ENCODE measurements at regions not wholly inside any gene's neighbourhood (a gene's known extent, or its start where the extent isn't known, plus 50 kb on each side); places are given as distances from the start of the nearest gene placed in this dataset.

GRCh38 chr1:199029401-199029800 is 390.6 kb downstream of the PTPRC start:
- DNase-seq (ENCODE audit: low read depth, low spot score) (no peak), ATAC-seq (no peak), FAIRE-seq (no peak)
- Histone ChIP-seq H3K27ac (ENCODE audit: control insufficient read depth, insufficient read depth) (no peak overlapping the region), H4K20me1 (ENCODE audit: control insufficient read depth, insufficient read depth) (no peaks in the 10 kb centered on the region), H3K9ac (ENCODE audit: control insufficient read depth, insufficient read depth, low read length) (no peak overlapping the region), H3K27me3 (replicated peaks in 1 of 2; ENCODE audit: control insufficient read depth in 2 of 2, insufficient read depth in 2 of 2, low read length in 1 of 2) (no peaks in the 10 kb centered on the region), H3K4me1 (ENCODE audit: control insufficient read depth, insufficient read depth, low read length) (no peaks in the 10 kb centered on the region), H3K36me3 (ENCODE audit: control insufficient read depth in 2 of 2, insufficient read depth in 2 of 2, low read length in 1 of 2) (no peaks in the 10 kb centered on the region), H2AFZ (ENCODE audit: control insufficient read depth, low read depth, low read length) (no peak overlapping the region), H3K79me2 (ENCODE audit: control insufficient read depth, insufficient read depth, low read length) (no peaks in the 10 kb centered on the region), H3K4me2 (ENCODE audit: control insufficient read depth, insufficient read depth) (no peak overlapping the region), H3K9me3 (replicated peaks; ENCODE audit: control insufficient read depth, insufficient read depth, low read length) (no peaks in the 10 kb centered on the region; the same call in 2 of the 3 replicates), H3K4me3 (no peak overlapping the region)
- ChIA-PET POLR2A (no interaction called here), RAD21 (ENCODE audit: unreplicated experiment) (no interaction called here), CTCF (interaction anchor here (1.0 to 2.4 kb wide), 3 partner anchors 9 to 20 kb away, joined by 3 to 12 read pairs (median 3); no protein-coding TSS in a partner anchor), SMC1A (ENCODE audit: uncharacterized antibody, unreplicated experiment) (interaction anchor here (0.5 to 1.5 kb wide), 4 partner anchors 8 to 290 kb away, joined by 3 to 5 read pairs (median 4); no protein-coding TSS in a partner anchor)
- TF ChIP-seq RELA (IDR thresholded peaks at IDR 0.05; ENCODE audit: borderline replicate concordance, partially characterized antibody) = no peak
- no peak for TF ChIP-seq ZBTB4 (CRISPR knock-in tag; IDR thresholded peaks at IDR 0.05)
- no peak for TF ChIP-seq ZNF217 (IDR thresholded peaks at IDR 0.05)
- TF ChIP-seq PRDM15 (CRISPR knock-in tag; IDR thresholded peaks at IDR 0.05) = no peak
- 60% methylated on average over 2 of the region's 2 CpGs for WGBS (ENCODE audit: insufficient coverage, insufficient replicate concordance, low lambda C conversion rate, missing lambda C conversion rate)
- BruUV-seq (replicated peaks) = no TSS peak
- in situ Hi-C loops (cut with MboI) = no loop called here
- intact Hi-C loops (cut with micrococcal nuclease; ENCODE audit: unreplicated experiment) = no loop called here
